HFF-Myc (cell line): ENCODE measurements at regions not wholly inside any gene's neighbourhood (a gene's known extent, or its start where the extent isn't known, plus 50 kb on each side); places are given as distances from the start of the nearest gene placed in this dataset.

Experiments used
- DNase-seq: peaks from one replicate; pipeline ENCODE4 v3.0.0-alpha.2; 2011; ENCODE audit warnings: low read depth; ENCODE audit errors: extremely low read depth
- H3K4me3 ChIP-seq: replicated peaks from 2 replicates; pipeline ENCODE4 v1.5.1; 2011; ENCODE audit warnings: low read depth, mild to moderate bottlenecking, control low read depth, low read length
- TF ChIP-seq, protein P1 (sequence below): IDR thresholded peaks from 2 replicates; pipeline ENCODE4 v1.5.1; 2012; ENCODE audit warnings: mild to moderate bottlenecking, low read depth, low read length, control low read depth; ENCODE audit errors: missing control alignments

DNA sequence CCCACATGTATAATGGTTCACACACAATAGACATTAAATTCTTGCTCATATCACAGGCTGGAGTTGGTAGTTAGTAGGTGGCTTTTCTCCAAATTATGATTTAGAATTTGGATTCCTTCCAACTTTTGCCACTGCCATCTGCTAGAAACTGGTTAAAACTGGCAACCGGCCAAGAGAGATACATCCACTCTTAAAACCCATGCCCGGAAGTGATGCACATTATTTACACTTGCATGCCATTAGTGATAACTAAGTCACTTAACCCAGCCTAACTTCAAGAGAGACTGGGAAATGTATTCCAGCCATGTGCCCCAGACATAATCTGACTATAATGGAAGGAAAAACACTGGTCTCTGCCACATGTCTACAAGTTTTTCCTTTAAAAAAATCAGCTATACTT lies 395.7 kb upstream of the SEMA6A start:
- no peak for DNase-seq

DNA sequence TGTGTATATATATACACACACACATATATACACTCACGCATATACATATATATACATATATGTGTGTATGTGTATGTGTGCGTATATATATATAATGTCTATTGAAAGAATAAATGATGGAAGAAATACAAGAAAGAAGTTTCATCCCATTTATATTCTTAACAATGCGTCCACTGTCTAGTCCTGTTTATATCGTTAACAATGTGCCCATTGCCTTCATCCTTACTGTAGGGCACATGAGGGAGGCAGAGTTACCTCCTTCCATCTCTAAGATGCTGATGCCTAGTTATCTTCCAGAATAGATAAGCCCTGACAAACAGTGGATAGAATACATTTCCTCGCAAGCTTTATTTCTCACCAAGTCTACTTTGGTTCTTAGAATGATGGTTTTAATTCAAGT lies 389.8 kb upstream of the SEMA6A start:
- no peak for DNase-seq
- TF ChIP-seq, protein P1, sequence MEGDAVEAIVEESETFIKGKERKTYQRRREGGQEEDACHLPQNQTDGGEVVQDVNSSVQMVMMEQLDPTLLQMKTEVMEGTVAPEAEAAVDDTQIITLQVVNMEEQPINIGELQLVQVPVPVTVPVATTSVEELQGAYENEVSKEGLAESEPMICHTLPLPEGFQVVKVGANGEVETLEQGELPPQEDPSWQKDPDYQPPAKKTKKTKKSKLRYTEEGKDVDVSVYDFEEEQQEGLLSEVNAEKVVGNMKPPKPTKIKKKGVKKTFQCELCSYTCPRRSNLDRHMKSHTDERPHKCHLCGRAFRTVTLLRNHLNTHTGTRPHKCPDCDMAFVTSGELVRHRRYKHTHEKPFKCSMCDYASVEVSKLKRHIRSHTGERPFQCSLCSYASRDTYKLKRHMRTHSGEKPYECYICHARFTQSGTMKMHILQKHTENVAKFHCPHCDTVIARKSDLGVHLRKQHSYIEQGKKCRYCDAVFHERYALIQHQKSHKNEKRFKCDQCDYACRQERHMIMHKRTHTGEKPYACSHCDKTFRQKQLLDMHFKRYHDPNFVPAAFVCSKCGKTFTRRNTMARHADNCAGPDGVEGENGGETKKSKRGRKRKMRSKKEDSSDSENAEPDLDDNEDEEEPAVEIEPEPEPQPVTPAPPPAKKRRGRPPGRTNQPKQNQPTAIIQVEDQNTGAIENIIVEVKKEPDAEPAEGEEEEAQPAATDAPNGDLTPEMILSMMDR: no peak

More for the DNA sequence above, 395.7 kb upstream of the SEMA6A start:
- no peak overlapping the region for H3K4me3 ChIP-seq
- TF ChIP-seq, protein P1: no peak

DNA sequence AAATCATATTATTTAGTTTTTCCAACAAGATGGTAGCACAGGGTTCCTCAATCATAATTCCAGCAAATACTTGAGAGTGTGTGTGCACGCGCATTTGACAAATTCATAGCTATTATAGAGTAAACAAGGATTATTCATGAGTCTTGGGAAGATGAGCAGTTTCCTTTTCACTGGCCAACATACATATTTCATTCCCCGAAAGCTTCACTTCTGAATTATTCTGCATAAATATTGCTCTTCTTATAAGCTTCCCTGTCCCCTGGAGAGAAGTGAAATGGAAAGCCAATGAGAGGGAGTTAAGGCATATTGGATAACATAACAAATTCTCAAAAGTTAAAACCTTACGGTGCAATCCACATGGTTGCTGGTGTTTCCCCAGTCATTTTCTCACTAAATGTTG lies 386.4 kb upstream of the SEMA6A start:
- no peak overlapping the region for H3K4me3 ChIP-seq
- DNase-seq: no peak
- TF ChIP-seq, protein P1: no peak

More for the DNA sequence above, 389.8 kb upstream of the SEMA6A start:
- no peak overlapping the region for H3K4me3 ChIP-seq

DNA sequence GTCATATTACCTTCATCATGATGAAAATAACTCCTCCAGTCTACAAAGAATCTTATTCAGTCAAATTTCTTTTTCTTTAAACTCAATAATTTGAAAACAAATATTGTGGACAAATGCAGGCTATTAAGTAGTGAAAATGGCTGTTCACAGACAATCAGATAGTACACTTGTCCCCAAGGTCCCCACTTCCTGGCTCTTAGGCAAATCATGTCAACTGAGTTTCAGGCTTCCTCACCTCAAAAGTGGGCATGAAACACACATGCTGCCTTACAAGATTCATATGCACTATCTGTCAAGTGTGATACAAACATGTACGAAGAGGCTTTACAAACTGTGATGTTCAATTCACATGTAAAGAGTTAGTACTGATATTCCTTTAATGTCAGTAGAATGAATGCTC lies 385.2 kb upstream of the SEMA6A start:
- DNase-seq: no peak
- TF ChIP-seq, protein P1: no peak
- no peak overlapping the region for H3K4me3 ChIP-seq

DNA sequence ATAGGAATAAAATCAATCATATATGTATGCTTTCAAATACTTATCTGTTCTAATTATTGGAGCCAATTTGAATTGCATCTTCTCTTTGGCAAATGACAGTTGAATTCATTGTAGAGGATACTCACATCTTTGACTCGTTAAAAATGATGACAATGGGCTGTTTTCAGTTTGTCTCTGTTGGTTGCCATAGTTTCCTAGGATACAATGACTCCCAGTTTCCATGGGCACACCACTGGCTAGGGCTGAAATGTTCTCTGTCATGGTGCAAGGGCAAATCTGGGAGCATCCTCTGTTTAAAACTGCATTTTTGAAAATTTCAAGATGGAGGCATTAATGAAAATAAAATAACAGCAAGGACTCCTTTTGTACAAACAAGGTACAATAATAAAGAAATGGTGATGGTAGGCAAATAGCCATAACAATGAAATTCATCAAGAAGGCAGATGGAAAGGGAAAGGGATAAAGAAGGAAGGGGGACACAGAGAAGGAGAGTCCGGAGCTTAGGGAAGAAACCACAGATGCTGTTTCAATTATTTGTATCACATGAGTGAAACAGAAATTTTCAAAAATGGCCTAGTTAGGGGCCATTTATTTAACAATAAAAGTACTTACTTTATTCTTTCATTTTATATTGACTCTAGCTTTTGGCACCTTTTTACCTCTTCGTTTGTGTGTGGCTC lies 378.8 kb upstream of the SEMA6A start:
- TF ChIP-seq, protein P1: no peak
- no peak overlapping the region for H3K4me3 ChIP-seq
- no peak for DNase-seq

DNA sequence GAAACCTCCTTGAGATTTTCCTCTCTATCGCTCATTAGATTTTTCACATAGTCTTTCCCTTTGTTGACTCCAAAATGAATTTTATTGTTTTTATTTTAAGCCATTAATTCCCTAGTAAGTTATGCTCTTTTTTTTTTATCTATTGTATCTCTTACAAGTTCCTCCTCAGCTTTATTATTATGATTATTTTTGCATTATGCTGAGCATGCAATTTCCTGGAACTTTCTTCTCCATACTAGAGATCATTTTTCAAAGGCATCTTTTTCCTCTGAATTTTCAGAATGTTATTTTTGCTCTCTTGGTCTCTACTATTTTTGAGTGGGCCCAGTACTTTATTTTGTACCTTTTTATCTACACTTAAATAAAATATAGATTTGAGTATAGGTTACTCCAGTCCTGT lies 376.6 kb upstream of the SEMA6A start:
- H3K4me3 ChIP-seq: no peak overlapping the region
- no peak for DNase-seq
- TF ChIP-seq, protein P1: no peak
